Vagina (tissue), 2 donors: ENCODE measurements at regions not wholly inside any gene's neighbourhood (a gene's known extent, or its start where the extent isn't known, plus 50 kb on each side); places are given as distances from the start of the nearest gene placed in this dataset.

Experiments used
- CTCF ChIP-seq, 3 experiments: fragments of 450-650 bp in 2 of 3; fragments of 200-600 bp in 1 of 3; sonication (generic) in 1 of 3; IDR thresholded peaks; one replicate each; pipeline ENCODE4 v1.5.1; 2017 to 2019; ENCODE audit warnings: antibody characterized with exemption in 3 of 3, mild to moderate bottlenecking in 2 of 3, moderate library complexity in 2 of 3
- POLR2A ChIP-seq, 2 donors: fragments of 450-650 bp; IDR thresholded peaks; one replicate each; pipeline ENCODE4 v1.6.1; 2017; ENCODE audit warnings: antibody characterized with exemption in 2 of 2, mild to moderate bottlenecking in 2 of 2, moderate library complexity in 2 of 2
- POLR2AphosphoS5 ChIP-seq, 2 donors: sonication (generic); formaldehyde crosslinking; IDR thresholded peaks; one replicate each; pipeline ENCODE4 v1.9.0; 2017; ENCODE audit warnings: antibody characterized with exemption in 2 of 2, mild to moderate bottlenecking in 2 of 2, low read depth in 1 of 2; ENCODE audit not compliant: insufficient read depth in 1 of 2

GRCh38 chr13:82900453-82900852 lies 981.8 kb downstream of the SLITRK1 start:
- TF ChIP-seq CTCF (IDR thresholded peaks at IDR 0.05) = no peak
- no peak for TF ChIP-seq POLR2AphosphoS5 (IDR thresholded peaks at IDR 0.05; ENCODE audit: insufficient read depth in 1 of 2, low read depth in 1 of 2)
- TF ChIP-seq POLR2A (IDR thresholded peaks at IDR 0.05) = no peak
